ENCODE measurements at regions not wholly inside any gene's neighbourhood (a gene's known extent, or its start where the extent isn't known, plus 50 kb on each side); places are given as distances from the start of the nearest gene placed in this dataset.

GRCh38 chr2:18395555-18395954 lies 164.9 kb downstream of the RDH14 start (continued):
- TF ChIP-seq CTCF (IDR thresholded peaks at IDR 0.05; ENCODE audit: control extremely low read depth in 1 of 3, insufficient read depth in 1 of 3, low read depth in 1 of 3, low read length in 3 of 3) (no peak), ATF3 (IDR thresholded peaks at IDR 0.05; ENCODE audit: insufficient read depth, low read depth, low read length) (no peak), RAD21 (IDR thresholded peaks at IDR 0.05 in 1 of 2, conservative IDR thresholded peaks at IDR 0.05 in 1 of 2; ENCODE audit: low read depth in 2 of 2, low read length in 2 of 2) (no peak), KDM4A (IDR thresholded peaks at IDR 0.05; ENCODE audit: low read depth, low read length, severe bottlenecking) (no peak), ZNF274 (IDR thresholded peaks at IDR 0.05; ENCODE audit: borderline replicate concordance, extremely low read depth, low read length) (no peak)
